ENCODE measurements at regions not wholly inside any gene's neighbourhood (a gene's known extent, or its start where the extent isn't known, plus 50 kb on each side); places are given as distances from the start of the nearest gene placed in this dataset.

DNA sequence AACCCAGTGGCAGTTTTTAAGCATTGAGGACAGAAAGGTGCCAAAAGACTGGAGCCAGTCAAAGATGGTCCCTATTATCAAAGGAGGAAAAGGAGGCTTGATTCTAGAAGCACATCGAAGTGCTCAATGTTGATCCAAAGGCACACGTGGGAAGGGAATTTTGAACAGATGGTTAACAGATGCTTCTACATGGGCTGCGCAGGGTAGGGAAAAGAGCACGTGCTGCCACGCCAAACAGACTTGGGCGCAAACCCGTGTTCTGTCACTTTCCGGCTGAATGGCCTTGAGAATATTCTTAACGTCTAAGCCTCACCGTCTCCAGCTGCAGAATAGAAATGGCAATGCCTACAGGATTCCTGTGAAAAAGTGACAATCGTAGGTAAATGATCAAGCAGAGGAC is 217.9 kb upstream of the MTNR1B start:
- Histone ChIP-seq H3F3A (ENCODE audit: insufficient read depth, low read length, poor library complexity, severe bottlenecking) (no peaks in the 10 kb centered on the region), H3K4me3 (ENCODE audit: low read length) (no peak overlapping the region), H3K27ac (ENCODE audit: low read length) (no peak overlapping the region), H3K4me2 (ENCODE audit: low read length) (no peak overlapping the region), H4K20me1 (ENCODE audit: insufficient read depth) (no peaks in the 10 kb centered on the region), H3K27me3 (ENCODE audit: insufficient read depth, low read depth, low read length) (no peaks in the 10 kb centered on the region), H3K36me3 (ENCODE audit: insufficient read depth, low read length) (no peaks in the 10 kb centered on the region), H3K9me3 (ENCODE audit: low read length) (no peaks in the 10 kb centered on the region), H3K79me2 (replicated peaks; ENCODE audit: insufficient read depth, low read length) (no peaks in the 10 kb centered on the region), H3K9me2 (ENCODE audit: insufficient read depth, low read length) (no peaks in the 10 kb centered on the region), H3K9ac (ENCODE audit: low read length) (no peak overlapping the region), H2AFZ (ENCODE audit: low read depth, low read length) (no peak overlapping the region)
- TF ChIP-seq, protein P1, sequence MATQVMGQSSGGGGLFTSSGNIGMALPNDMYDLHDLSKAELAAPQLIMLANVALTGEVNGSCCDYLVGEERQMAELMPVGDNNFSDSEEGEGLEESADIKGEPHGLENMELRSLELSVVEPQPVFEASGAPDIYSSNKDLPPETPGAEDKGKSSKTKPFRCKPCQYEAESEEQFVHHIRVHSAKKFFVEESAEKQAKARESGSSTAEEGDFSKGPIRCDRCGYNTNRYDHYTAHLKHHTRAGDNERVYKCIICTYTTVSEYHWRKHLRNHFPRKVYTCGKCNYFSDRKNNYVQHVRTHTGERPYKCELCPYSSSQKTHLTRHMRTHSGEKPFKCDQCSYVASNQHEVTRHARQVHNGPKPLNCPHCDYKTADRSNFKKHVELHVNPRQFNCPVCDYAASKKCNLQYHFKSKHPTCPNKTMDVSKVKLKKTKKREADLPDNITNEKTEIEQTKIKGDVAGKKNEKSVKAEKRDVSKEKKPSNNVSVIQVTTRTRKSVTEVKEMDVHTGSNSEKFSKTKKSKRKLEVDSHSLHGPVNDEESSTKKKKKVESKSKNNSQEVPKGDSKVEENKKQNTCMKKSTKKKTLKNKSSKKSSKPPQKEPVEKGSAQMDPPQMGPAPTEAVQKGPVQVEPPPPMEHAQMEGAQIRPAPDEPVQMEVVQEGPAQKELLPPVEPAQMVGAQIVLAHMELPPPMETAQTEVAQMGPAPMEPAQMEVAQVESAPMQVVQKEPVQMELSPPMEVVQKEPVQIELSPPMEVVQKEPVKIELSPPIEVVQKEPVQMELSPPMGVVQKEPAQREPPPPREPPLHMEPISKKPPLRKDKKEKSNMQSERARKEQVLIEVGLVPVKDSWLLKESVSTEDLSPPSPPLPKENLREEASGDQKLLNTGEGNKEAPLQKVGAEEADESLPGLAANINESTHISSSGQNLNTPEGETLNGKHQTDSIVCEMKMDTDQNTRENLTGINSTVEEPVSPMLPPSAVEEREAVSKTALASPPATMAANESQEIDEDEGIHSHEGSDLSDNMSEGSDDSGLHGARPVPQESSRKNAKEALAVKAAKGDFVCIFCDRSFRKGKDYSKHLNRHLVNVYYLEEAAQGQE (IDR thresholded peaks at IDR 0.05; ENCODE audit: borderline replicate concordance), result no peak
- TF ChIP-seq SMC3 (conservative IDR thresholded peaks at IDR 0.05; ENCODE audit: poor library complexity) (no peak), POLR2AphosphoS5 (IDR thresholded peaks at IDR 0.05) (no peak), RAD21 (conservative IDR thresholded peaks at IDR 0.05) (no peak), EZH2 (IDR thresholded peaks at IDR 0.05; ENCODE audit: borderline replicate concordance, insufficient read depth, low read length, poor library complexity, severe bottlenecking) (no peak), TAF1 (IDR thresholded peaks at IDR 0.05; ENCODE audit: low read depth) (no peak)
- TF ChIP-seq, protein P2, sequence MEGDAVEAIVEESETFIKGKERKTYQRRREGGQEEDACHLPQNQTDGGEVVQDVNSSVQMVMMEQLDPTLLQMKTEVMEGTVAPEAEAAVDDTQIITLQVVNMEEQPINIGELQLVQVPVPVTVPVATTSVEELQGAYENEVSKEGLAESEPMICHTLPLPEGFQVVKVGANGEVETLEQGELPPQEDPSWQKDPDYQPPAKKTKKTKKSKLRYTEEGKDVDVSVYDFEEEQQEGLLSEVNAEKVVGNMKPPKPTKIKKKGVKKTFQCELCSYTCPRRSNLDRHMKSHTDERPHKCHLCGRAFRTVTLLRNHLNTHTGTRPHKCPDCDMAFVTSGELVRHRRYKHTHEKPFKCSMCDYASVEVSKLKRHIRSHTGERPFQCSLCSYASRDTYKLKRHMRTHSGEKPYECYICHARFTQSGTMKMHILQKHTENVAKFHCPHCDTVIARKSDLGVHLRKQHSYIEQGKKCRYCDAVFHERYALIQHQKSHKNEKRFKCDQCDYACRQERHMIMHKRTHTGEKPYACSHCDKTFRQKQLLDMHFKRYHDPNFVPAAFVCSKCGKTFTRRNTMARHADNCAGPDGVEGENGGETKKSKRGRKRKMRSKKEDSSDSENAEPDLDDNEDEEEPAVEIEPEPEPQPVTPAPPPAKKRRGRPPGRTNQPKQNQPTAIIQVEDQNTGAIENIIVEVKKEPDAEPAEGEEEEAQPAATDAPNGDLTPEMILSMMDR (IDR thresholded peaks at IDR 0.05; ENCODE audit: poor library complexity, severe bottlenecking), result no peak

DNA sequence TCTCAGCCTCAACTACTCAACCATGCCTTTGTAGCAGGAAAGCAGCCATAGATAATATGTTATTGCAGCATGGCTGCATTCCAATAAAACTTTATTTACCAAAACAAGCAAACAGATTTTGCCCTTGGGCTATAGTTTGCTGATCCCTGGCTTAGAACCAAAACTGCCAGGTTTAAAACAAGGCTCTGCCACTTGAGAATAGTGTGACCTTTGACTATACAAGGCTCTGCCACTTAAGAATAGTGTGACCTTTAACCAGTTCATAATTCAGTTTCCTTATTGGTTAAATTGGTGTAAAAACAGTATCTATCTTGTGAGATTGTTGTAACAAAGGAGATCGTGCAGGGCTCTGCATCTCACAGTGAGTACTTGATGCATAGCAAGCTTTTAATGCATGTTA is 217.3 kb upstream of the MTNR1B start:
- Histone ChIP-seq H3K27me3 (ENCODE audit: insufficient read depth, low read depth, low read length) (no peaks in the 10 kb centered on the region), H3K9ac (ENCODE audit: low read length) (no peak overlapping the region), H3K4me3 (ENCODE audit: low read length) (no peak overlapping the region), H2AFZ (ENCODE audit: low read depth, low read length) (no peak overlapping the region), H3F3A (ENCODE audit: insufficient read depth, low read length, poor library complexity, severe bottlenecking) (no peaks in the 10 kb centered on the region), H3K79me2 (replicated peaks; ENCODE audit: insufficient read depth, low read length) (no peaks in the 10 kb centered on the region), H3K4me2 (ENCODE audit: low read length) (no peak overlapping the region), H3K9me3 (ENCODE audit: low read length) (no peaks in the 10 kb centered on the region), H3K27ac (ENCODE audit: low read length) (no peak overlapping the region), H4K20me1 (ENCODE audit: insufficient read depth) (no peaks in the 10 kb centered on the region), H3K36me3 (ENCODE audit: insufficient read depth, low read length) (no peaks in the 10 kb centered on the region), H3K9me2 (ENCODE audit: insufficient read depth, low read length) (no peaks in the 10 kb centered on the region)
- TF ChIP-seq RAD21 (conservative IDR thresholded peaks at IDR 0.05) (no peak), EP300 (conservative IDR thresholded peaks at IDR 0.05; ENCODE audit: poor library complexity, severe bottlenecking) (no peak)

DNA sequence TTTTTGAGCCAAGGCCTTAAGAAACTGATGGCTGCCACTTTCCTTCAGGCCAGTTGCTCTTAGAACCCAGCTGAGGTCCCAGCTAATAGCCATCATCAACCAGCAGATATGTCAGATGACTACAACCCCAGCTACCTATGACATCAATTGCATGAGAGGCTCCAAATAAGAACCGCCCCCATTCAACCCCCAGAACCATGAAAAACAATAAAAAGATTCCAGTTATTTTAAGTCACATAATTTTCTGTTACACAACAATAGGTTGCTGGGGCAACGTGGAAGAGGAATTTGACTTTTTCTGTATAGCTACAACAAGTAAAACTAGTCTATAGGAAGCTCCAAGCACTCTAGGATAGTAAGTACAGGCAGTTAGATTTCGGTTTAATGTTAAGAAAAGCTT is 216.3 kb upstream of the MTNR1B start:
- Histone ChIP-seq H3K27me3 (ENCODE audit: insufficient read depth, low read depth, low read length) (no peaks in the 10 kb centered on the region), H3K4me3 (ENCODE audit: low read length) (no peak overlapping the region), H3K4me2 (ENCODE audit: low read length) (no peak overlapping the region)

More for the DNA sequence above, 216.3 kb upstream of the MTNR1B start:
- TF ChIP-seq POLR2AphosphoS5 (IDR thresholded peaks at IDR 0.05) (no peak), SMC3 (conservative IDR thresholded peaks at IDR 0.05; ENCODE audit: poor library complexity) (no peak), RAD21 (conservative IDR thresholded peaks at IDR 0.05) (no peak), MXI1 (conservative IDR thresholded peaks at IDR 0.05; ENCODE audit: poor library complexity, severe bottlenecking) (no peak), TAF1 (IDR thresholded peaks at IDR 0.05; ENCODE audit: low read depth) (no peak), EZH2 (IDR thresholded peaks at IDR 0.05; ENCODE audit: borderline replicate concordance, insufficient read depth, low read length, poor library complexity, severe bottlenecking) (no peak), EP300 (conservative IDR thresholded peaks at IDR 0.05; ENCODE audit: poor library complexity, severe bottlenecking) (no peak)
- TF ChIP-seq, protein P1 (IDR thresholded peaks at IDR 0.05; ENCODE audit: borderline replicate concordance), result no peak
- TF ChIP-seq, protein P2 (IDR thresholded peaks at IDR 0.05; ENCODE audit: poor library complexity, severe bottlenecking), result no peak
- Histone ChIP-seq H3F3A (ENCODE audit: insufficient read depth, low read length, poor library complexity, severe bottlenecking) (no peaks in the 10 kb centered on the region), H3K27ac (ENCODE audit: low read length) (no peak overlapping the region), H3K9me3 (ENCODE audit: low read length) (no peaks in the 10 kb centered on the region), H3K36me3 (ENCODE audit: insufficient read depth, low read length) (no peaks in the 10 kb centered on the region), H3K79me2 (replicated peaks; ENCODE audit: insufficient read depth, low read length) (no peaks in the 10 kb centered on the region), H3K9ac (ENCODE audit: low read length) (no peak overlapping the region), H4K20me1 (ENCODE audit: insufficient read depth) (no peaks in the 10 kb centered on the region), H2AFZ (ENCODE audit: low read depth, low read length) (no peak overlapping the region), H3K9me2 (ENCODE audit: insufficient read depth, low read length) (no peaks in the 10 kb centered on the region)

Measured in neural cell (in vitro differentiated cells).